ENCODE measurements at regions not wholly inside any gene's neighbourhood (a gene's known extent, or its start where the extent isn't known, plus 50 kb on each side); places are given as distances from the start of the nearest gene placed in this dataset.

- Histone ChIP-seq H4K20me1 (replicated peaks in 1 of 2; ENCODE audit: control insufficient read depth in 1 of 2, insufficient read depth in 2 of 2, low read length in 2 of 2) (no peaks in the 10 kb centered on the region), H2BK20ac (ENCODE audit: low read length) (no peak overlapping the region), H4K8ac (ENCODE audit: extremely low read depth, insufficient read depth, low read length) (no peak overlapping the region), H3K56ac (replicated peaks; ENCODE audit: insufficient read length, low read depth, low read length) (no peak overlapping the region), H3K36me3 (ENCODE audit: control insufficient read depth in 2 of 4, insufficient read depth in 4 of 4, low read length in 3 of 4) (no peaks in the 10 kb centered on the region), H3K18ac (ENCODE audit: extremely low read depth, low read length) (no peak overlapping the region), H2AK5ac (ENCODE audit: low read depth, low read length) (no peak overlapping the region), H3K27me3 (replicated peaks in 1 of 4; ENCODE audit: control insufficient read depth in 3 of 4, extremely low read depth in 1 of 4, insufficient read depth in 3 of 4, low read length in 3 of 4) (no peaks in the 10 kb centered on the region), H4K91ac (replicated peaks; ENCODE audit: insufficient read length, low read length) (no peak overlapping the region), H3K23ac (ENCODE audit: insufficient read length) (no peak overlapping the region), H4K5ac (ENCODE audit: insufficient read length, low read depth, low read length) (no peak overlapping the region), H2AFZ (ENCODE audit: low read length) (no peak overlapping the region), H2BK15ac (ENCODE audit: low read length) (no peak overlapping the region), H3K9ac (replicated peaks in 1 of 4; ENCODE audit: extremely low read depth in 1 of 4, low read depth in 3 of 4, low read length in 3 of 4) (no peak overlapping the region), H2BK120ac (replicated peaks; ENCODE audit: low read depth, low read length) (no peak overlapping the region), H3K79me1 (ENCODE audit: low read depth, low read length) (no peaks in the 10 kb centered on the region), H3K27ac (ENCODE audit: low read depth, low read length) (no peak overlapping the region), H3K4me2 (ENCODE audit: insufficient read depth in 1 of 2, low read depth in 2 of 2, low read length in 2 of 2) (no peak overlapping the region), H2BK5ac (ENCODE audit: low read depth, low read length) (no peak overlapping the region), H3K9me3 (ENCODE audit: insufficient read depth in 2 of 2, low read depth in 1 of 2, low read length in 1 of 2) (peaks cover 0 to 4% of the 10 kb centered on the region in 2 experiments; a peak in 1 of 4 replicates), H3K23me2 (ENCODE audit: low read depth, low read length) (no peaks in the 10 kb centered on the region), H3K4me1 (replicated peaks in 1 of 4; ENCODE audit: control insufficient read depth in 3 of 4, insufficient read depth in 4 of 4, low read length in 3 of 4) (no peaks in the 10 kb centered on the region), H2BK12ac (ENCODE audit: low read depth, low read length) (no peak overlapping the region), H3K4me3 (ENCODE audit: extremely low read depth in 1 of 4, insufficient read depth in 2 of 4, low read depth in 3 of 4, low read length in 4 of 4) (no peak overlapping the region), H3K4ac (replicated peaks; ENCODE audit: insufficient read length, low read depth, low read length) (no peak overlapping the region), H3K79me2 (ENCODE audit: control insufficient read depth in 1 of 2, insufficient read depth in 2 of 2, low read length in 2 of 2) (no peaks in the 10 kb centered on the region), H3K14ac (ENCODE audit: insufficient read length) (no peak overlapping the region)
- ChIA-PET POLR2A (ENCODE audit: partially characterized antibody) (no interaction called here), CTCF (ENCODE audit: partially characterized antibody) (interaction anchor here (1.6 kb wide), 1 partner anchor 15 kb away, joined by 6 read pairs; no protein-coding TSS in a partner anchor)
- 88% methylated on average over 1 of the region's 1 CpG; no CpG with 5 or more reads in 1 of the 2 experiments for WGBS, 2 experiments (ENCODE audit: extremely low coverage in 1 of 2, insufficient coverage in 1 of 2, insufficient read length in 1 of 2, insufficient replicate concordance in 2 of 2, low coverage in 1 of 2, low lambda C conversion rate in 2 of 2, missing lambda C conversion rate in 1 of 2)
- DNase-seq (ENCODE audit: low read depth in 1 of 2, low spot score in 2 of 2): no peak
- FAIRE-seq: no peak
- TF ChIP-seq CBX5 (IDR thresholded peaks at IDR 0.05; ENCODE audit: low read depth, low read length) (no peak), NRF1 (IDR thresholded peaks at IDR 0.05; ENCODE audit: low read depth, low read length) (no peak), GABPA (IDR thresholded peaks at IDR 0.05; ENCODE audit: borderline replicate concordance, insufficient read depth, low read length) (no peak), BRCA1 (IDR thresholded peaks at IDR 0.05; ENCODE audit: low read depth, low read length) (no peak), CREB1 (IDR thresholded peaks at IDR 0.05) (no peak), KDM1A (IDR thresholded peaks at IDR 0.05; ENCODE audit: borderline replicate concordance, low read length) (no peak), SP2 (IDR thresholded peaks at IDR 0.05; ENCODE audit: low read length) (no peak)
These were observed 125.0 kb upstream of the EDNRA start for GRCh38 chr4:147355847-147356246.
